Natural killer cell (primary cell): ENCODE measurements at regions not wholly inside any gene's neighbourhood (a gene's known extent, or its start where the extent isn't known, plus 50 kb on each side); places are given as distances from the start of the nearest gene placed in this dataset.

Source experiments
- ATAC-seq, 3 donors: fragments of 150-1000 bp in 2 of 3; fragments of 200-7000 bp in 1 of 3; cut with Tn5 transposase; 1 replicate in 1 of 3; 2 replicates in 2 of 3; pipeline ENCODE4 v1.10.0; 2021; ENCODE audit warnings: mild to moderate bottlenecking in 2 of 3, moderate library complexity in 2 of 3
- DNase-seq, 2 donors: peaks; one replicate each; pipeline versions ENCODE4 v3.0.0 to v3.0.0-alpha.2; 2013 to 2021; ENCODE audit warnings: mixed read lengths in 1 of 2
- H3K27ac ChIP-seq: one replicate; pipeline ENCODE4 v1.5.1; 2013; ENCODE audit warnings: mild to moderate bottlenecking, low read length
- H3K27me3 ChIP-seq: one replicate; pipeline ENCODE4 v1.6.1; 2013; ENCODE audit warnings: low read length; ENCODE audit not compliant: control insufficient read depth, insufficient read depth
- H3K36me3 ChIP-seq: one replicate; pipeline ENCODE4 v1.6.1; 2013; ENCODE audit warnings: low read length; ENCODE audit not compliant: control insufficient read depth, insufficient read depth
- H3K4me1 ChIP-seq: one replicate; pipeline ENCODE4 v1.6.1; 2013; ENCODE audit warnings: low read length; ENCODE audit not compliant: control insufficient read depth, insufficient read depth
- H3K4me3 ChIP-seq: one replicate; pipeline ENCODE4 v1.5.1; 2013; ENCODE audit warnings: low read length
- H3K9me3 ChIP-seq: one replicate; pipeline ENCODE4 v1.6.1; 2013; ENCODE audit warnings: low read length; ENCODE audit not compliant: control insufficient read depth, insufficient read depth
- H3K27ac Mint-ChIP-seq, 2 donors: one replicate each; pipeline ENCODE4 v1.8.0; 2022; ENCODE audit warnings: mild to moderate bottlenecking in 2 of 2, mixed read lengths in 2 of 2, moderate library complexity in 1 of 2
- H3K27me3 Mint-ChIP-seq, 2 donors: one replicate each; pipeline ENCODE4 v1.8.0; 2022; ENCODE audit warnings: low read depth in 2 of 2, mixed read lengths in 2 of 2
- H3K36me3 Mint-ChIP-seq: one replicate; pipeline ENCODE4 v1.8.0; 2022; ENCODE audit warnings: mixed read lengths
- H3K4me1 Mint-ChIP-seq, 2 donors: one replicate each; pipeline ENCODE4 v1.8.0; 2022; ENCODE audit warnings: mixed read lengths in 2 of 2
- H3K4me3 Mint-ChIP-seq: one replicate; pipeline ENCODE4 v1.8.0; 2022; ENCODE audit warnings: mild to moderate bottlenecking, moderate library complexity, mixed read lengths
- H3K9me3 Mint-ChIP-seq, 2 donors: one replicate each; pipeline ENCODE4 v1.8.0; 2022; ENCODE audit warnings: mixed read lengths in 2 of 2
- CTCF ChIP-seq: fragments of 200-600 bp; IDR thresholded peaks from one replicate; pipeline ENCODE4 v1.8.0; 2022; ENCODE audit warnings: antibody characterized with exemption
- WGBS: methylation state at CpG from one replicate; pipeline ENCODE4 v1.1.7; 2013; ENCODE audit warnings: missing lambda C conversion rate; ENCODE audit not compliant: insufficient coverage; 5-methylcytosine and 5-hydroxymethylcytosine counted together
- intact Hi-C: fragments of 100-400 bp; cut with micrococcal nuclease; formaldehyde crosslinking; loops from one replicate; pipeline ENCODE4 v1.14.2; 2022

- Mint-ChIP-seq H3K4me3 (no peak overlapping the region), H3K9me3 (peaks cover 6 to 19% of the 10 kb centered on the region in 2 donors), H3K27ac (no peak overlapping the region), H3K4me1 (no peaks in the 10 kb centered on the region), H3K36me3 (no peaks in the 10 kb centered on the region), H3K27me3 (no peaks in the 10 kb centered on the region)
- DNase-seq (no peak), ATAC-seq (no peak)
- Histone ChIP-seq H3K4me1 (no peaks in the 10 kb centered on the region), H3K9me3 (no peaks in the 10 kb centered on the region), H3K4me3 (no peak overlapping the region), H3K36me3 (no peaks in the 10 kb centered on the region), H3K27me3 (no peaks in the 10 kb centered on the region), H3K27ac (no peak overlapping the region)
- no peak for TF ChIP-seq CTCF
- 77% methylated on average over 2 of the region's 2 CpGs for WGBS
- intact Hi-C loops: no loop called here
Measured at GRCh38 chr6:112560651-112561050, 213.5 kb downstream of the RFPL4B start.

GRCh38 chr6:112562301-112563231 is 215.4 kb downstream of the RFPL4B start:
- no peak for TF ChIP-seq CTCF
- H3K27ac Mint-ChIP-seq: no peak overlapping the region
- no peaks in the 10 kb centered on the region for H3K36me3 Mint-ChIP-seq
- WGBS: 67% methylated on average over 7 of the region's 7 CpGs
- no peak overlapping the region for H3K4me3 Mint-ChIP-seq
- intact Hi-C loops: no loop called here
- no peaks in the 10 kb centered on the region for H3K27me3 Mint-ChIP-seq
- Histone ChIP-seq H3K27ac (no peak overlapping the region), H3K9me3 (no peaks in the 10 kb centered on the region), H3K4me1 (no peaks in the 10 kb centered on the region), H3K4me3 (no peak overlapping the region), H3K27me3 (no peaks in the 10 kb centered on the region), H3K36me3 (no peaks in the 10 kb centered on the region)
- no peak for ATAC-seq
- DNase-seq: no peak
- no peaks in the 10 kb centered on the region for H3K4me1 Mint-ChIP-seq
- H3K9me3 Mint-ChIP-seq: peaks cover 6 to 13% of the 10 kb centered on the region in 2 donors

GRCh38 chr6:112563368-112563767 is 216.2 kb downstream of the RFPL4B start:
- Mint-ChIP-seq H3K27me3 (no peaks in the 10 kb centered on the region), H3K36me3 (no peaks in the 10 kb centered on the region), H3K27ac (no peak overlapping the region), H3K4me1 (no peaks in the 10 kb centered on the region), H3K4me3 (no peak overlapping the region), H3K9me3 (peaks cover 6 to 10% of the 10 kb centered on the region in 2 donors)
- DNase-seq: no peak
- no peak for TF ChIP-seq CTCF
- no peaks in the 10 kb centered on the region for H3K36me3 ChIP-seq
- no peak overlapping the region for H3K4me3 ChIP-seq
- WGBS: 83% methylated on average over 2 of the region's 3 CpGs
- H3K27me3 ChIP-seq: no peaks in the 10 kb centered on the region
- no peaks in the 10 kb centered on the region for H3K9me3 ChIP-seq
- no peak for ATAC-seq
- no peaks in the 10 kb centered on the region for H3K4me1 ChIP-seq
- no peak overlapping the region for H3K27ac ChIP-seq
- intact Hi-C loops: no loop called here

- Histone ChIP-seq H3K9me3 (no peaks in the 10 kb centered on the region), H3K27ac (no peak overlapping the region), H3K4me3 (no peak overlapping the region), H3K36me3 (no peaks in the 10 kb centered on the region), H3K4me1 (no peaks in the 10 kb centered on the region), H3K27me3 (no peaks in the 10 kb centered on the region)
- Mint-ChIP-seq H3K4me1 (no peaks in the 10 kb centered on the region), H3K9me3 (peaks cover 3 to 7% of the 10 kb centered on the region in 2 donors), H3K36me3 (no peaks in the 10 kb centered on the region), H3K27me3 (no peaks in the 10 kb centered on the region), H3K27ac (no peak overlapping the region), H3K4me3 (no peak overlapping the region)
- no peak for DNase-seq
- intact Hi-C loops: no loop called here
- TF ChIP-seq CTCF: no peak
- ATAC-seq: no peak
Measured at GRCh38 chr6:112568066-112568465, 220.9 kb downstream of the RFPL4B start.
